Neural cell (in vitro differentiated cells): ENCODE measurements at regions not wholly inside any gene's neighbourhood (a gene's known extent, or its start where the extent isn't known, plus 50 kb on each side); places are given as distances from the start of the nearest gene placed in this dataset.

Source experiments
- H2AFZ ChIP-seq: fragments of 200-600, 300-800 bp; sonication (generic), shearing (Covaris generic); 2 replicates; pipeline ENCODE4 v1.6.0; 2014; ENCODE audit warnings: low read depth, mild to moderate bottlenecking, antibody characterized with exemption, low read length, moderate library complexity
- H3F3A ChIP-seq: fragments of 200-600 bp; shearing (Covaris generic); 2 replicates; pipeline ENCODE4 v1.6.1; 2016; ENCODE audit warnings: mild to moderate bottlenecking, moderate library complexity, mixed read lengths, antibody characterized with exemption, low read length; ENCODE audit not compliant: insufficient read depth, poor library complexity, severe bottlenecking
- H3K27ac ChIP-seq: fragments of 200-600, 300-800 bp; sonication (generic), shearing (Covaris generic); 2 replicates; pipeline ENCODE4 v1.5.1; 2014; ENCODE audit warnings: mild to moderate bottlenecking, low read length, moderate library complexity
- H3K27me3 ChIP-seq: fragments of 300-800, 200-600 bp; sonication (generic), shearing (Covaris generic); 2 replicates; pipeline ENCODE4 v1.6.0; 2014; ENCODE audit warnings: mild to moderate bottlenecking, low read depth, low read length, moderate library complexity; ENCODE audit not compliant: insufficient read depth
- H3K36me3 ChIP-seq: fragments of 300-800, 200-600 bp; sonication (generic), shearing (Covaris generic); 2 replicates; pipeline ENCODE4 v1.5.1; 2014; ENCODE audit warnings: mild to moderate bottlenecking, antibody characterized with exemption, low read length, moderate library complexity; ENCODE audit not compliant: insufficient read depth
- H3K4me2 ChIP-seq: fragments of 300-800, 200-600 bp; sonication (generic), shearing (Covaris generic); 2 replicates; pipeline ENCODE4 v1.6.0; 2014; ENCODE audit warnings: mild to moderate bottlenecking, low read length
- H3K4me3 ChIP-seq: fragments of 300-800, 200-600 bp; sonication (generic), shearing (Covaris generic); 2 replicates; pipeline ENCODE4 v1.5.1; 2014; ENCODE audit warnings: mild to moderate bottlenecking, low read length, moderate library complexity
- H3K79me2 ChIP-seq: fragments of 200-600 bp; shearing (Covaris generic); replicated peaks from 2 replicates; pipeline ENCODE4 v1.6.0; 2014; ENCODE audit warnings: mild to moderate bottlenecking, low read length, moderate library complexity; ENCODE audit not compliant: insufficient read depth
- H3K9ac ChIP-seq: fragments of 300-800, 200-600 bp; sonication (generic), shearing (Covaris generic); 2 replicates; pipeline ENCODE4 v1.6.1; 2016; ENCODE audit warnings: mild to moderate bottlenecking, low read length, mixed read lengths
- H3K9me2 ChIP-seq: fragments of 200-600 bp; shearing (Covaris generic); 2 replicates; pipeline ENCODE4 v1.6.1; 2016; ENCODE audit warnings: mild to moderate bottlenecking, low read length, mixed read lengths; ENCODE audit not compliant: insufficient read depth
- H3K9me3 ChIP-seq: fragments of 200-600, 300-800 bp; sonication (generic), shearing (Covaris generic); 2 replicates; pipeline ENCODE4 v1.6.1; 2016; ENCODE audit warnings: mild to moderate bottlenecking, mixed run types, low read length, moderate library complexity, mixed read lengths
- H4K20me1 ChIP-seq: fragments of 200-600 bp; shearing (Covaris generic); 2 replicates; pipeline ENCODE4 v1.6.1; 2016; ENCODE audit warnings: mild to moderate bottlenecking, mixed run types; ENCODE audit not compliant: insufficient read depth
- EP300 ChIP-seq: fragments of 450-650 bp; conservative IDR thresholded peaks from 2 replicates; pipeline ENCODE4 v1.6.1; 2014; ENCODE audit warnings: antibody characterized with exemption, mild to moderate bottlenecking, moderate library complexity; ENCODE audit not compliant: poor library complexity, severe bottlenecking
- EZH2 ChIP-seq: fragments of 200-600, 300-800 bp; shearing (Covaris generic), sonication (generic); IDR thresholded peaks from 2 replicates; pipeline ENCODE4 v1.6.1; 2014; ENCODE audit warnings: antibody characterized with exemption, low read length, borderline replicate concordance, mild to moderate bottlenecking; ENCODE audit not compliant: insufficient read depth, poor library complexity, severe bottlenecking
- MXI1 ChIP-seq: fragments of 450-650 bp; conservative IDR thresholded peaks from 2 replicates; pipeline ENCODE4 v1.6.1; 2014; ENCODE audit warnings: antibody characterized with exemption, mild to moderate bottlenecking; ENCODE audit not compliant: poor library complexity, severe bottlenecking
- POLR2AphosphoS5 ChIP-seq: IDR thresholded peaks from 2 replicates; pipeline ENCODE4 v1.6.1; 2012
- RAD21 ChIP-seq: fragments of 450-650 bp; conservative IDR thresholded peaks from 2 replicates; pipeline ENCODE4 v1.6.1; 2014; ENCODE audit warnings: antibody characterized with exemption, mild to moderate bottlenecking, moderate library complexity
- SMC3 ChIP-seq: fragments of 450-650 bp; conservative IDR thresholded peaks from 2 replicates; pipeline ENCODE4 v1.6.1; 2014; ENCODE audit warnings: antibody characterized with exemption, mild to moderate bottlenecking, moderate library complexity; ENCODE audit not compliant: poor library complexity
- TAF1 ChIP-seq: IDR thresholded peaks from 2 replicates; pipeline ENCODE4 v1.6.1; 2012; ENCODE audit warnings: low read depth
- TF ChIP-seq, protein P1 (sequence below): fragments of 450-650 bp; IDR thresholded peaks from 2 replicates; pipeline ENCODE4 v1.5.1; 2014; ENCODE audit warnings: antibody characterized with exemption, mild to moderate bottlenecking, moderate library complexity; ENCODE audit not compliant: poor library complexity, severe bottlenecking
- TF ChIP-seq, protein P2 (sequence below): IDR thresholded peaks from 2 replicates; pipeline ENCODE4 v1.6.1; 2012; ENCODE audit warnings: borderline replicate concordance

- Histone ChIP-seq H3K4me2 (no peak overlapping the region), H2AFZ (no peak overlapping the region), H3K27ac (no peak overlapping the region), H3K9ac (no peak overlapping the region), H3K9me2 (no peaks in the 10 kb centered on the region), H3F3A (no peaks in the 10 kb centered on the region), H4K20me1 (no peaks in the 10 kb centered on the region), H3K27me3 (no peaks in the 10 kb centered on the region), H3K36me3 (no peaks in the 10 kb centered on the region), H3K79me2 (no peaks in the 10 kb centered on the region), H3K4me3 (no peak overlapping the region), H3K9me3 (peaks cover 6% of the 10 kb centered on the region)
- TF ChIP-seq EZH2 = no peak
- TF ChIP-seq, protein P1, sequence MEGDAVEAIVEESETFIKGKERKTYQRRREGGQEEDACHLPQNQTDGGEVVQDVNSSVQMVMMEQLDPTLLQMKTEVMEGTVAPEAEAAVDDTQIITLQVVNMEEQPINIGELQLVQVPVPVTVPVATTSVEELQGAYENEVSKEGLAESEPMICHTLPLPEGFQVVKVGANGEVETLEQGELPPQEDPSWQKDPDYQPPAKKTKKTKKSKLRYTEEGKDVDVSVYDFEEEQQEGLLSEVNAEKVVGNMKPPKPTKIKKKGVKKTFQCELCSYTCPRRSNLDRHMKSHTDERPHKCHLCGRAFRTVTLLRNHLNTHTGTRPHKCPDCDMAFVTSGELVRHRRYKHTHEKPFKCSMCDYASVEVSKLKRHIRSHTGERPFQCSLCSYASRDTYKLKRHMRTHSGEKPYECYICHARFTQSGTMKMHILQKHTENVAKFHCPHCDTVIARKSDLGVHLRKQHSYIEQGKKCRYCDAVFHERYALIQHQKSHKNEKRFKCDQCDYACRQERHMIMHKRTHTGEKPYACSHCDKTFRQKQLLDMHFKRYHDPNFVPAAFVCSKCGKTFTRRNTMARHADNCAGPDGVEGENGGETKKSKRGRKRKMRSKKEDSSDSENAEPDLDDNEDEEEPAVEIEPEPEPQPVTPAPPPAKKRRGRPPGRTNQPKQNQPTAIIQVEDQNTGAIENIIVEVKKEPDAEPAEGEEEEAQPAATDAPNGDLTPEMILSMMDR = no peak
- TF ChIP-seq EP300 = no peak
- TF ChIP-seq, protein P2, sequence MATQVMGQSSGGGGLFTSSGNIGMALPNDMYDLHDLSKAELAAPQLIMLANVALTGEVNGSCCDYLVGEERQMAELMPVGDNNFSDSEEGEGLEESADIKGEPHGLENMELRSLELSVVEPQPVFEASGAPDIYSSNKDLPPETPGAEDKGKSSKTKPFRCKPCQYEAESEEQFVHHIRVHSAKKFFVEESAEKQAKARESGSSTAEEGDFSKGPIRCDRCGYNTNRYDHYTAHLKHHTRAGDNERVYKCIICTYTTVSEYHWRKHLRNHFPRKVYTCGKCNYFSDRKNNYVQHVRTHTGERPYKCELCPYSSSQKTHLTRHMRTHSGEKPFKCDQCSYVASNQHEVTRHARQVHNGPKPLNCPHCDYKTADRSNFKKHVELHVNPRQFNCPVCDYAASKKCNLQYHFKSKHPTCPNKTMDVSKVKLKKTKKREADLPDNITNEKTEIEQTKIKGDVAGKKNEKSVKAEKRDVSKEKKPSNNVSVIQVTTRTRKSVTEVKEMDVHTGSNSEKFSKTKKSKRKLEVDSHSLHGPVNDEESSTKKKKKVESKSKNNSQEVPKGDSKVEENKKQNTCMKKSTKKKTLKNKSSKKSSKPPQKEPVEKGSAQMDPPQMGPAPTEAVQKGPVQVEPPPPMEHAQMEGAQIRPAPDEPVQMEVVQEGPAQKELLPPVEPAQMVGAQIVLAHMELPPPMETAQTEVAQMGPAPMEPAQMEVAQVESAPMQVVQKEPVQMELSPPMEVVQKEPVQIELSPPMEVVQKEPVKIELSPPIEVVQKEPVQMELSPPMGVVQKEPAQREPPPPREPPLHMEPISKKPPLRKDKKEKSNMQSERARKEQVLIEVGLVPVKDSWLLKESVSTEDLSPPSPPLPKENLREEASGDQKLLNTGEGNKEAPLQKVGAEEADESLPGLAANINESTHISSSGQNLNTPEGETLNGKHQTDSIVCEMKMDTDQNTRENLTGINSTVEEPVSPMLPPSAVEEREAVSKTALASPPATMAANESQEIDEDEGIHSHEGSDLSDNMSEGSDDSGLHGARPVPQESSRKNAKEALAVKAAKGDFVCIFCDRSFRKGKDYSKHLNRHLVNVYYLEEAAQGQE = no peak
- no peak for TF ChIP-seq MXI1
- no peak for TF ChIP-seq RAD21
- TF ChIP-seq TAF1 = no peak
- TF ChIP-seq POLR2AphosphoS5 = no peak
- TF ChIP-seq SMC3 = no peak
Measured at GRCh38 chr2:237167038-237167437, 81.3 kb downstream of the COPS8 start.

GRCh38 chr2:237167934-237168333, 82.2 kb downstream of the COPS8 start:
- no peaks in the 10 kb centered on the region for H3K27me3 ChIP-seq
- no peak overlapping the region for H3K4me2 ChIP-seq
- no peak overlapping the region for H2AFZ ChIP-seq
- no peaks in the 10 kb centered on the region for H3K36me3 ChIP-seq
- H3K9ac ChIP-seq = no peak overlapping the region
- no peak for TF ChIP-seq SMC3
- no peaks in the 10 kb centered on the region for H3F3A ChIP-seq
- no peak overlapping the region for H3K4me3 ChIP-seq
- H3K79me2 ChIP-seq = no peaks in the 10 kb centered on the region
- no peaks in the 10 kb centered on the region for H3K9me2 ChIP-seq
- H3K27ac ChIP-seq = no peak overlapping the region
- no peaks in the 10 kb centered on the region for H4K20me1 ChIP-seq
- peaks cover 6% of the 10 kb centered on the region for H3K9me3 ChIP-seq

DNA sequence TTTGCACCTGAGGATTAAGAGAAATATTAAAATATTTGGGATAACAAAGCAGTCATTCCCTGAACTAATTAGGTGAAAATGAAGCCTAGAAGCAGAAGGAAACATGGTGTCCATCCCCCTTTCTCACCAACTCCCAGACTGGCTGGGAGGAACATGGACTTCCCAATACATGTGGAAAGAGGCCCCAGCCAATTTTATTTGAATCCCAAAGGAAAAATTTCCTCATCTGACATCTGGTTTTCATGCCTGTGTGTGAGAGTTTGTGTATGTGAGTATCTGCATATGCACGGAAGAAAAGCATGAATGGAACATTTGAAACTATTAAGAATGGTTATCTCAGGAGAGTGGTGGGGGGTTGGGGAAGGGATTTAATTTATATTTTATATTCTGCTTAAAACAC, 84.3 kb downstream of the COPS8 start:
- Histone ChIP-seq H3K9me3 (peaks cover 12% of the 10 kb centered on the region), H3K79me2 (no peaks in the 10 kb centered on the region), H3K27ac (no peak overlapping the region), H4K20me1 (no peaks in the 10 kb centered on the region), H3F3A (no peaks in the 10 kb centered on the region), H3K4me2 (no peak overlapping the region), H3K9me2 (no peaks in the 10 kb centered on the region), H2AFZ (no peak overlapping the region), H3K36me3 (no peaks in the 10 kb centered on the region), H3K27me3 (no peaks in the 10 kb centered on the region), H3K4me3 (no peak overlapping the region), H3K9ac (no peak overlapping the region)
- TF ChIP-seq, protein P1 = no peak
- TF ChIP-seq SMC3 = no peak
